HPDE6-E6E7 (cell line): ENCODE measurements at regions not wholly inside any gene's neighbourhood (a gene's known extent, or its start where the extent isn't known, plus 50 kb on each side); places are given as distances from the start of the nearest gene placed in this dataset.
"Not testable (repeated sequence)": the region's sequence is repeated elsewhere in the genome, so short reads cannot be mapped to it uniquely, and the experiment has no call there.

Experiments used
- DNase-seq: peaks from one replicate; pipeline ENCODE4 v3.0.0; 2011; ENCODE audit warnings: missing footprints; ENCODE audit errors: extremely low spot score

DNA sequence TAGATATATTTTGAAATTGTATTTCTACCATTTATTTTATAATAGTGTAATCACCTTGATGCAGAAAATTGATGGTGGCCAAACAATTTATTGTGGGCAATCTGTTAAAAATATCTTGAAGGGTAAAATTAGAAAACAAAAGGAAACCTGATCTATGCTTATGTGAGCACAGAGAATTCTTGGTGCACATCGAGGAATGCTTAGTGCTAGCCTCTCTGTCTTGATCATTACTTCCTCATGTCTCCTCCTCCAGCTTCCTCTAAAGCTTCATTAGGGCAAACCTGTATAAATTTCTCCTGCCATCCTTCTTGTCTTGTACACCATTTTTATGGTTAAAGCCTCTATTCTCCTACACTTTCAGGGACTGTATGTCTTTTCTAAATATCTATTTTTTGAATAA, 725.8 kb downstream of the RAPGEF2 start:
- no peak for DNase-seq

GRCh38 chr4:159829184-159829583, 726.3 kb downstream of the RAPGEF2 start:
- DNase-seq = no peak

DNA sequence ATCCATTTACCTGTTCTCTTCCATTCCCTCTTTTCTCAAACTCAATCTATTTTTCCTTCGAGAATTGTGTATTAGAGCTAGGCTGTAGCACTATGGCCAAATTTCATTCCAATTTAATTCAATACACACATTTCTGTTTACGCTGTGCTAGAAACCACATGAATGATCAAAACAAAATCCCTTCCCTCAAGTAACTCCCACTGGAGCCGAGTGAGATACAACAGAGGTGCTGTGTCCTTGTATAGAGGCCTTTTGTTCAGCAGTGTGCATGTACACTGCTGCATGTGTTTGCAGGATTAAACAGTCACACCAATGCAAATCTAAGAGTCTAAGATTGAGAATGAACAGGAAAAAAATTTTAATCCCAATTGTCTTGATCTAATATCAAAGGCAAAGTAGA, 734.2 kb downstream of the RAPGEF2 start:
- DNase-seq = no peak

DNA sequence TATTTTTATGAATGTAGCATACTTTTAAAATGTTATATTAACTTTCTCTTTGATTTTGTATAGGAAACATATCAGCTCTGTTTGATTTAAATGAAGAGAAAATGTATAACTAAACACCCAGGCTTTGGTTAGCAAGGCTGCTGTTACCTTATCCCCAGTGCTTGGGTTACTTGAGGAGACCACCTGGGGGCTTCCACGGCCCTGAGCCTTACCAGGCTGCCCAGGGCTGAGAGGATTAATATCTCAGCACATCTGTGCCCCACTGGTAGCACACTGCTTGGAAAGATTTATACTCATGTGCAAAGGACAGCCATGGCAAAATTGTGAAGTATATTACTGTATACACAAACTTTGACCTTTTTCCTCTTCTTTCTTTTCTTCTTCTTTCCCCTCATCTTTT, 752.9 kb downstream of the RAPGEF2 start:
- no peak for DNase-seq

GRCh38 chr4:159856451-159856850, 753.6 kb downstream of the RAPGEF2 start:
- DNase-seq = no peak

GRCh38 chr4:159859656-159860148, 756.8 kb downstream of the RAPGEF2 start:
- no peak for DNase-seq

GRCh38 chr4:159860945-159861344, 758.1 kb downstream of the RAPGEF2 start:
- no peak for DNase-seq

DNA sequence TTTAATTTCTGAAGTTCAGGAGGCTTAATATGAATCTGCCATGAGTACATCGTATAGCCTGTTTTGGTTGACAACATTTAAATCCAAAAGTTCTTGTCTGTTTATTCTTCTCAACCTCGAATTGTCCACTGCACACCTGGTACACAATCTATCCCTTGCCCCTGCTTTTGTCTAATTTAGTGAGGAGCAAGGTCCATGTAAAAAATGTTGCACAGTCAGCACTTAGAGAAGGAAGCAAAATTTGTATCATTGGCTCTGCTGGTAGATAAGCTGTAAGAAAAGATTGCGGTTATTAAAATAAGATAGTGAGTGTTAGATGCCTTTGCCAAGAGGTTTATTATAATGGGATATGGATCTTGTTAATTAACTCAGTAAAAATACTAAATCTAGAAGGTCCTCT, 761.5 kb downstream of the RAPGEF2 start:
- DNase-seq = no peak

- no peak for DNase-seq
Measured at GRCh38 chr4:159867673-159868072, 764.8 kb downstream of the RAPGEF2 start.

- not testable (repeated sequence) for DNase-seq
Measured at GRCh38 chr4:159868936-159869335, 766.1 kb downstream of the RAPGEF2 start.

- DNase-seq = no peak
Measured at GRCh38 chr4:159871141-159871540, 768.3 kb downstream of the RAPGEF2 start.

DNA sequence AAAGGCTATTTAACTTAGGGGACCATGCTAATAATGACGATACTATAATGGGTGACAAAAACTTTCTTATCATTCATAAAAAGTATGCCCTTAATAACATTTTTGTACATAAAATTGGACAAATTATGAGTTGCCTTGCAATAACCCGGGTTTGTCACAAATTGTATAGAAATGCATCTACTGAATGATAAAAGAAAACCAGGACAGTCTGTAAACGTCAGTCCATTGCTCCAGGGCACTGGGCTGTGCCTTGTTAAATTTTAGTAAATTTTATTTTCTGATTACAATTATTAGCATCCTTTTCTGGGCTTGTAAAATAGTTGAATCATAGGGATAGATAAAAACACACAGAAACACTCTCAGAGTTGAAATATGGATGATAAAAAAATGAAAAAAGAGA, 778.3 kb downstream of the RAPGEF2 start:
- no peak for DNase-seq

GRCh38 chr4:159884989-159885388, 782.1 kb downstream of the RAPGEF2 start:
- DNase-seq = no peak

DNA sequence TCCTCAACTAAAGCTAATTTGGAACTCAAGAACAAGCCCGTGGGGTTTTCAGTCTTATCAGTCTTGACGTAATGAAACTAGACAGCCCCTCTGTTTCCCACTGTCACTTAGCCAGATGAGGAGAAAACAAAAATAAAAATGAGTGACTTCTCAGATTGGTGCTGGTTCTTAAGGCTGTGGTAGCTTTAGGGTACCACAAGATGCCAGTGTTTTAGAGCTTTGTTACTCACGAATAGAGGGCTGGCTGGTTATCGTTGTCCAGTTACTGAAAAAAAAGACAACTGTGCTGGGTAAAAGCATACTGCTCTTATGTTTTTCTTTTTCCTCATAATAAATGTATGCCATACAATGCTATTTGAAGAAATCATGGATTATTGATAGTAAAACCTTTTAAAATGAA, 796.7 kb downstream of the RAPGEF2 start:
- no peak for DNase-seq

- DNase-seq = no peak
Measured at GRCh38 chr4:159900562-159900961, 797.7 kb downstream of the RAPGEF2 start.

DNA sequence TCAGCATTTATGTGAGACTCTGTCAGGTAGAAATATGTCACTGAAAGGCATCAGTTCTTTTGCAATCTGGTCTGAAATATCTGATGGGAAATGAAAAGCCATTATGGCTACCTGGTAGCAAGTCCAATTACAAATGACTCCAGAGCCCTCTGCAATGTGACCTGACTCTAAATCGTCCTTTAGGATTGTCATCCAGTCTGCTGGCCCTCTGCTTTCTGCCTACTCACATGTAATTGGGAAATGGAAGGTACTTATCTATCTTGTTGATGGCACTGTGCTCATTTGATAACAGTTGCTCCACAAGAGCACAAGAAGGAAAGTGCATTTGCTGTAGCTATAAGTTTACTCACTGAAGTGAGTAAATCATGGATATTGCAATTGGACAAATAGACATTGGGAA, 799.8 kb downstream of the RAPGEF2 start:
- no peak for DNase-seq

- no peak for DNase-seq
Measured at GRCh38 chr4:159904906-159905305, 802.0 kb downstream of the RAPGEF2 start.

DNA sequence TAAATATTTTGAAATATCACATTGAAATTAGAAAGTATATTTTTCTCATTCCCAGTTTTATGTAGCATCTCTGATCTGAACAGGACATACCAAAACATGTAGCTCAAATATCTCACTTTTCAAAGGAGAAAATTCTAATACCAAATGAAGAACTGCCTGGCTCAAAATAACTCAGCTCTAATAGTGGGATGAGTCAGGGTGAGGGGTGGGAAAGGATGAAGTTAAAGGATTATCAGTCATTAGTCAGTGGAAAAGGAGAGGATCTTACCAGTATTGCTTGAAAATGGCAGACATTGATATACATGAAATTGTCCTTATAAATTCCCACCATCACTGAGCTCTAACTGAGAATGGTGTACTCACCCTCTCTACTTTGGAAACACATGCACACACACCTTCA, 803.2 kb downstream of the RAPGEF2 start:
- no peak for DNase-seq

GRCh38 chr4:159906517-159906916, 803.6 kb downstream of the RAPGEF2 start:
- no peak for DNase-seq

DNA sequence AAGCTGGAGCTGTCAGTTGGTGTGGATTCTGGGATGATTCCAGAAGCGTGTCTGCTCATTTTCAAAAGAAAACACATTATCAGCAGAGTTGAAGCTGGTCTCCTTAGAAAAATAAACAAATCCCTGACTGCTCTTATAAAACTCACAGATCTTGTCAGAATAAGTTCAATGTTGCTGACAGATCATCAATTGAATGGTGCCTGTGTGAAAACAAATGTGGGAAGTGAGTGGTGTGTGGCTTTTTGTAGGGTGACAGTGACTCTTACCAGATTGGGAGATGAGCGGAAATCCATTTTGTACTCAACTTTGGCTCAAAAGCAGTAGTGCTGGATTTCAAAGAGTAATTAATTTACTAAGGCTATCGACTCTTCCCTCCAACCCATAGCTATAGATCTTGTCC, 807.8 kb downstream of the RAPGEF2 start:
- DNase-seq = no peak

DNA sequence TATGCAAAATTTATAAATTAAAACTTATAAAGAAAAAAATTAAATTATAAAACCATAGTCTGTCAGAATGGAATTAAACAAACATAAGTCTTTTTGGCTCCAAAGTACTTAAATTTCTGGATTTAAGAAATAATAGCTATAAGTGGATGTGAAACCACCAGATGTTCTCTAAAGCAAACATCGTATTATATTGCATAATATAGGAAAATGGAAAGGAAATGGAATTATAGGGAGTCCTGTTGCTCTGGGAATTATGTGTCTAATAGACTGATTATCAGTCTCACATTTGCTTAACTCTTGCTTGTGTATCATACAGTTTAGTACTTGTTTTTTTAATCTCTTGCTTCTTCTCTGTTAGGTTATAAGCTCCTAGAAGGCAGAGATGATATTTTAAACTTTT, 819.2 kb downstream of the RAPGEF2 start:
- no peak for DNase-seq

DNA sequence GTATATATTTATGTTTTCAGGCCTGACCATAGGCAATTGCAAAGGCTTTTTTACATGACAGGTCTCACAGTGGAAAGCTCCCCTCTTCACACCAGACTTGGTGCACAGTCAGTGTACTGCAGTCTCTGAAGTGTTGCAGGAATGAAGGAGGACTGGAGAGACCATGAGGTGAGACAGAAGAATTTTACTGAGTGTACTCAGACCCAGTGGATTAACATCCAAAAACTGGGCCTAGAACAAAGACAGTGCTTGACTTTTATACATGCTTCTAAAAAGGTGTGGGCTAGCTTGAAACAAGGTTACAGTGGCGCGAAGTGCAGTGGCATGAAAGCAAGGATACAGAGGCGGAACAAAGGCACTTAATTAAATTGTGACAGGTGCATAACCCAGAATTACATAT, 822.9 kb downstream of the RAPGEF2 start:
- no peak for DNase-seq

- DNase-seq = no peak
Measured at GRCh38 chr4:159926871-159927270, 824.0 kb downstream of the RAPGEF2 start.

GRCh38 chr4:159927781-159928180, 824.9 kb downstream of the RAPGEF2 start:
- no peak for DNase-seq

- not testable (repeated sequence) for DNase-seq
Measured at GRCh38 chr4:159934602-159935001, 831.7 kb downstream of the RAPGEF2 start.
